Natural killer cell (primary cell): ENCODE measurements at regions not wholly inside any gene's neighbourhood (a gene's known extent, or its start where the extent isn't known, plus 50 kb on each side); places are given as distances from the start of the nearest gene placed in this dataset.

Source experiments
- ATAC-seq, 3 donors: fragments of 150-1000 bp in 2 of 3; fragments of 200-7000 bp in 1 of 3; cut with Tn5 transposase; 1 replicate in 1 of 3; 2 replicates in 2 of 3; pipeline ENCODE4 v1.10.0; 2021; ENCODE audit warnings: mild to moderate bottlenecking in 2 of 3, moderate library complexity in 2 of 3
- DNase-seq, 2 donors: peaks; one replicate each; pipeline versions ENCODE4 v3.0.0 to v3.0.0-alpha.2; 2013 to 2021; ENCODE audit warnings: mixed read lengths in 1 of 2
- H3K27ac ChIP-seq: one replicate; pipeline ENCODE4 v1.5.1; 2013; ENCODE audit warnings: mild to moderate bottlenecking, low read length
- H3K27me3 ChIP-seq: one replicate; pipeline ENCODE4 v1.6.1; 2013; ENCODE audit warnings: low read length; ENCODE audit not compliant: control insufficient read depth, insufficient read depth
- H3K36me3 ChIP-seq: one replicate; pipeline ENCODE4 v1.6.1; 2013; ENCODE audit warnings: low read length; ENCODE audit not compliant: control insufficient read depth, insufficient read depth
- H3K4me1 ChIP-seq: one replicate; pipeline ENCODE4 v1.6.1; 2013; ENCODE audit warnings: low read length; ENCODE audit not compliant: control insufficient read depth, insufficient read depth
- H3K4me3 ChIP-seq: one replicate; pipeline ENCODE4 v1.5.1; 2013; ENCODE audit warnings: low read length
- H3K9me3 ChIP-seq: one replicate; pipeline ENCODE4 v1.6.1; 2013; ENCODE audit warnings: low read length; ENCODE audit not compliant: control insufficient read depth, insufficient read depth
- H3K27ac Mint-ChIP-seq, 2 donors: one replicate each; pipeline ENCODE4 v1.8.0; 2022; ENCODE audit warnings: mild to moderate bottlenecking in 2 of 2, mixed read lengths in 2 of 2, moderate library complexity in 1 of 2
- H3K27me3 Mint-ChIP-seq, 2 donors: one replicate each; pipeline ENCODE4 v1.8.0; 2022; ENCODE audit warnings: low read depth in 2 of 2, mixed read lengths in 2 of 2
- H3K36me3 Mint-ChIP-seq: one replicate; pipeline ENCODE4 v1.8.0; 2022; ENCODE audit warnings: mixed read lengths
- H3K4me1 Mint-ChIP-seq, 2 donors: one replicate each; pipeline ENCODE4 v1.8.0; 2022; ENCODE audit warnings: mixed read lengths in 2 of 2
- H3K4me3 Mint-ChIP-seq: one replicate; pipeline ENCODE4 v1.8.0; 2022; ENCODE audit warnings: mild to moderate bottlenecking, moderate library complexity, mixed read lengths
- H3K9me3 Mint-ChIP-seq, 2 donors: one replicate each; pipeline ENCODE4 v1.8.0; 2022; ENCODE audit warnings: mixed read lengths in 2 of 2
- CTCF ChIP-seq: fragments of 200-600 bp; IDR thresholded peaks from one replicate; pipeline ENCODE4 v1.8.0; 2022; ENCODE audit warnings: antibody characterized with exemption
- WGBS: methylation state at CpG from one replicate; pipeline ENCODE4 v1.1.7; 2013; ENCODE audit warnings: missing lambda C conversion rate; ENCODE audit not compliant: insufficient coverage; 5-methylcytosine and 5-hydroxymethylcytosine counted together
- intact Hi-C: fragments of 100-400 bp; cut with micrococcal nuclease; formaldehyde crosslinking; loops from one replicate; pipeline ENCODE4 v1.14.2; 2022

- Histone ChIP-seq H3K4me1 (no peaks in the 10 kb centered on the region), H3K4me3 (no peak overlapping the region), H3K36me3 (no peaks in the 10 kb centered on the region), H3K27ac (no peak overlapping the region), H3K27me3 (no peaks in the 10 kb centered on the region), H3K9me3 (no peaks in the 10 kb centered on the region)
- TF ChIP-seq CTCF = no peak
- WGBS = 75% methylated on average over 2 of the region's 2 CpGs
- no peaks in the 10 kb centered on the region for H3K36me3 Mint-ChIP-seq
- no peaks in the 10 kb centered on the region for H3K27me3 Mint-ChIP-seq
- no peak overlapping the region for H3K4me3 Mint-ChIP-seq
- no peaks in the 10 kb centered on the region for H3K4me1 Mint-ChIP-seq
- H3K9me3 Mint-ChIP-seq = peaks cover 7 to 9% of the 10 kb centered on the region in 2 donors
- no peak overlapping the region for H3K27ac Mint-ChIP-seq
- intact Hi-C loops = no loop called here
- no peak for ATAC-seq
- DNase-seq = no peak
Measured at GRCh38 chr2:123500988-123501387, 524.1 kb upstream of the CNTNAP5 start.

GRCh38 chr2:123502931-123503330 is 522.2 kb upstream of the CNTNAP5 start:
- Mint-ChIP-seq H3K9me3 (peaks cover 8 to 9% of the 10 kb centered on the region in 2 donors), H3K36me3 (no peaks in the 10 kb centered on the region), H3K27me3 (no peaks in the 10 kb centered on the region), H3K4me1 (no peaks in the 10 kb centered on the region), H3K27ac (no peak overlapping the region), H3K4me3 (no peak overlapping the region)
- Histone ChIP-seq H3K9me3 (no peaks in the 10 kb centered on the region), H3K27me3 (no peaks in the 10 kb centered on the region), H3K4me1 (no peaks in the 10 kb centered on the region), H3K4me3 (no peak overlapping the region), H3K27ac (no peak overlapping the region), H3K36me3 (no peaks in the 10 kb centered on the region)
- ATAC-seq = no peak
- DNase-seq = no peak
- no peak for TF ChIP-seq CTCF
- 87% methylated on average over 4 of the region's 4 CpGs for WGBS
- intact Hi-C loops = no loop called here

GRCh38 chr2:123512547-123512946 is 512.5 kb upstream of the CNTNAP5 start:
- Mint-ChIP-seq H3K4me1 (no peaks in the 10 kb centered on the region), H3K27ac (no peak overlapping the region), H3K9me3 (peaks cover 4 to 7% of the 10 kb centered on the region in 2 donors), H3K27me3 (no peaks in the 10 kb centered on the region), H3K4me3 (no peak overlapping the region), H3K36me3 (no peaks in the 10 kb centered on the region)
- no peaks in the 10 kb centered on the region for H3K36me3 ChIP-seq
- DNase-seq (no peak), ATAC-seq (no peak)
- H3K4me1 ChIP-seq = no peaks in the 10 kb centered on the region
- no peak for TF ChIP-seq CTCF
- no peak overlapping the region for H3K27ac ChIP-seq
- no peak overlapping the region for H3K4me3 ChIP-seq
- 77% methylated on average over 7 of the region's 7 CpGs for WGBS
- H3K27me3 ChIP-seq = no peaks in the 10 kb centered on the region
- H3K9me3 ChIP-seq = no peaks in the 10 kb centered on the region
- intact Hi-C loops = no loop called here

GRCh38 chr2:123513351-123513750 is 511.7 kb upstream of the CNTNAP5 start:
- no peak overlapping the region for H3K4me3 ChIP-seq
- H3K4me1 Mint-ChIP-seq = no peaks in the 10 kb centered on the region

More at GRCh38 chr2:123513351-123513750, 511.7 kb upstream of the CNTNAP5 start:
- Mint-ChIP-seq H3K36me3 (no peaks in the 10 kb centered on the region), H3K27me3 (no peaks in the 10 kb centered on the region), H3K27ac (no peak overlapping the region), H3K9me3 (peaks cover 4 to 7% of the 10 kb centered on the region in 2 donors), H3K4me3 (no peak overlapping the region)
- Histone ChIP-seq H3K36me3 (no peaks in the 10 kb centered on the region), H3K4me1 (no peaks in the 10 kb centered on the region), H3K9me3 (no peaks in the 10 kb centered on the region), H3K27me3 (no peaks in the 10 kb centered on the region), H3K27ac (no peak overlapping the region)
- intact Hi-C loops = no loop called here
- ATAC-seq (no peak), DNase-seq (no peak)
- no peak for TF ChIP-seq CTCF
- 42% methylated on average over 1 of the region's 1 CpG for WGBS
